SK-N-SH treated with all-trans-retinoic acid at 6 μM for 48 hours (cell line): ENCODE measurements at regions not wholly inside any gene's neighbourhood (a gene's known extent, or its start where the extent isn't known, plus 50 kb on each side); places are given as distances from the start of the nearest gene placed in this dataset.

Experiments
- ATAC-seq: fragments of 200-7000 bp; cut with Tn5 transposase; 3 replicates; pipeline ENCODE4 v1.9.1; 2020; ENCODE audit warnings: mild to moderate bottlenecking, moderate library complexity
- BACH2 ChIP-seq: fragments of 250-450 bp; sonication (Bioruptor Pico); IDR thresholded peaks from 2 replicates; pipeline ENCODE4 v1.9.0; 2021; ENCODE audit warnings: mild to moderate bottlenecking, borderline replicate concordance
- CSDC2 ChIP-seq: fragments of 250-450 bp; sonication (Bioruptor Pico); IDR thresholded peaks from 2 replicates; pipeline ENCODE4 v1.5.0; 2020; ENCODE audit warnings: mild to moderate bottlenecking, moderate library complexity
- ESRRG ChIP-seq: fragments of 250-450 bp; sonication (Bioruptor Pico); IDR thresholded peaks from 2 replicates; pipeline ENCODE4 v1.6.1; 2021; ENCODE audit warnings: mild to moderate bottlenecking
- GLIS3 ChIP-seq: fragments of 250-450 bp; sonication (Bioruptor Pico); IDR thresholded peaks from 2 replicates; pipeline ENCODE4 v1.5.0; 2020; ENCODE audit warnings: mild to moderate bottlenecking, moderate library complexity
- OSR1 ChIP-seq: fragments of 250-450 bp; sonication (Bioruptor Pico); IDR thresholded peaks from 2 replicates; pipeline ENCODE4 v1.8.0; 2022; ENCODE audit warnings: moderate library complexity, mild to moderate bottlenecking, inconsistent platforms
- PPARA ChIP-seq: fragments of 250-450 bp; sonication (Bioruptor Pico); IDR thresholded peaks from 2 replicates; pipeline ENCODE4 v1.5.0; 2020; ENCODE audit warnings: mild to moderate bottlenecking, borderline replicate concordance
- RARB ChIP-seq: fragments of 250-450 bp; sonication (Bioruptor Pico); IDR thresholded peaks from 2 replicates; pipeline ENCODE4 v1.8.0; 2021; ENCODE audit warnings: mild to moderate bottlenecking, moderate library complexity
- SNAI2 ChIP-seq: fragments of 250-450 bp; sonication (Bioruptor Pico); IDR thresholded peaks from 2 replicates; pipeline ENCODE4 v1.5.0; 2020; ENCODE audit warnings: mild to moderate bottlenecking, moderate library complexity
- TCF4 ChIP-seq: fragments of 250-450 bp; sonication (Bioruptor Pico); IDR thresholded peaks from 2 replicates; pipeline ENCODE4 v1.8.0; 2021; ENCODE audit warnings: mild to moderate bottlenecking, moderate library complexity, borderline replicate concordance
- TOX ChIP-seq: fragments of 250-450 bp; sonication (Bioruptor Pico); IDR thresholded peaks from 2 replicates; pipeline ENCODE4 v1.8.0; 2021; ENCODE audit warnings: mild to moderate bottlenecking, moderate library complexity, borderline replicate concordance
- ZC3H10 ChIP-seq: fragments of 250-450 bp; sonication (Bioruptor Pico); IDR thresholded peaks from 2 replicates; pipeline ENCODE4 v1.5.1; 2021; ENCODE audit warnings: mild to moderate bottlenecking, moderate library complexity
- ZFP3 ChIP-seq: fragments of 250-450 bp; sonication (Bioruptor Pico); IDR thresholded peaks from 2 replicates; pipeline ENCODE4 v1.5.0; 2020; ENCODE audit warnings: mild to moderate bottlenecking, moderate library complexity
- ZNF565 ChIP-seq: fragments of 450-650 bp; formaldehyde crosslinking; conservative IDR thresholded peaks from 2 replicates; pipeline ENCODE4 v1.5.0; 2020; ENCODE audit warnings: low read depth, mild to moderate bottlenecking, moderate library complexity
- ZNF70 ChIP-seq: fragments of 450-650 bp; formaldehyde crosslinking; IDR thresholded peaks from 2 replicates; pipeline ENCODE4 v1.5.0; 2020; ENCODE audit warnings: mild to moderate bottlenecking, moderate library complexity
- ZNF8 ChIP-seq: fragments of 450-650 bp; formaldehyde crosslinking; IDR thresholded peaks from 2 replicates; pipeline ENCODE4 v1.5.0; 2020; ENCODE audit warnings: mild to moderate bottlenecking, moderate library complexity
- TF ChIP-seq, protein P1 (sequence below): fragments of 250-450 bp; sonication (Bioruptor Pico); IDR thresholded peaks from 2 replicates; pipeline ENCODE4 v1.8.0; 2020; ENCODE audit warnings: mild to moderate bottlenecking, moderate library complexity, borderline replicate concordance
- TF ChIP-seq, protein P2 (sequence below): fragments of 250-450 bp; sonication (Bioruptor Pico); IDR thresholded peaks from 2 replicates; pipeline ENCODE4 v1.5.1; 2021; ENCODE audit warnings: mild to moderate bottlenecking, moderate library complexity
- TF ChIP-seq, protein P3 (sequence below): fragments of 250-450 bp; sonication (Bioruptor Pico); IDR thresholded peaks from 2 replicates; pipeline ENCODE4 v1.8.0; 2021; ENCODE audit warnings: low read depth, mild to moderate bottlenecking, moderate library complexity, borderline replicate concordance
- TF ChIP-seq, protein P4 (sequence below): fragments of 250-450 bp; sonication (Bioruptor Pico); IDR thresholded peaks from 2 replicates; pipeline ENCODE4 v1.5.1; 2020; ENCODE audit warnings: low read depth, mild to moderate bottlenecking, moderate library complexity
- TF ChIP-seq, protein P5 (sequence below): fragments of 250-450 bp; sonication (Bioruptor Pico); IDR thresholded peaks from 2 replicates; pipeline ENCODE4 v1.5.0; 2020; ENCODE audit warnings: mild to moderate bottlenecking, moderate library complexity

DNA sequence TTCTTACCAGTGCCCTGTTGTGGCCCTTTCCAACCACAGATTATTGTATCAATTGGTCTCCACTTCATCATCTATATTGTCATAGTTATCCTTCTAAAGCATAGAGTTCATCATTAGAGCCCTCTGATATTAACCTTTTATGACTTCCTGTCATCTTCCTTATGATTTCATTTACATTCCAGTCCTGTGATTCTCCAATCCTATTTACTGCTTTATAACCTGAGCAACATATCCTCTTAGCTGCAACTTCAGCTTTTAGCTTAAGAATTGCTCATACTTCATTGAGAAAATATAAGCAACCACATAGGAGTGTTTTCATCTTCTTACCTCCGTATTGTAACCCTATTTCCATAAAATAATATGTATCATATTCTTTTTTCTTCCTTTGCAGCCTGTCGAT lies 252.6 kb upstream of the CENPE start:
- ATAC-seq: no peak
- TF ChIP-seq ZNF565 (CRISPR knock-in tag) (no peak), CSDC2 (CRISPR knock-in tag) (no peak), BACH2 (CRISPR knock-in tag) (no peak), PPARA (no peak), RARB (CRISPR knock-in tag) (no peak), ZFP3 (no peak), SNAI2 (no peak)
- TF ChIP-seq, protein P1, sequence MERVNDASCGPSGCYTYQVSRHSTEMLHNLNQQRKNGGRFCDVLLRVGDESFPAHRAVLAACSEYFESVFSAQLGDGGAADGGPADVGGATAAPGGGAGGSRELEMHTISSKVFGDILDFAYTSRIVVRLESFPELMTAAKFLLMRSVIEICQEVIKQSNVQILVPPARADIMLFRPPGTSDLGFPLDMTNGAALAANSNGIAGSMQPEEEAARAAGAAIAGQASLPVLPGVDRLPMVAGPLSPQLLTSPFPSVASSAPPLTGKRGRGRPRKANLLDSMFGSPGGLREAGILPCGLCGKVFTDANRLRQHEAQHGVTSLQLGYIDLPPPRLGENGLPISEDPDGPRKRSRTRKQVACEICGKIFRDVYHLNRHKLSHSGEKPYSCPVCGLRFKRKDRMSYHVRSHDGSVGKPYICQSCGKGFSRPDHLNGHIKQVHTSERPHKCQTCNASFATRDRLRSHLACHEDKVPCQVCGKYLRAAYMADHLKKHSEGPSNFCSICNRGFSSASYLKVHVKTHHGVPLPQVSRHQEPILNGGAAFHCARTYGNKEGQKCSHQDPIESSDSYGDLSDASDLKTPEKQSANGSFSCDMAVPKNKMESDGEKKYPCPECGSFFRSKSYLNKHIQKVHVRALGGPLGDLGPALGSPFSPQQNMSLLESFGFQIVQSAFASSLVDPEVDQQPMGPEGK (CRISPR knock-in tag): no peak
- TF ChIP-seq, protein P2, sequence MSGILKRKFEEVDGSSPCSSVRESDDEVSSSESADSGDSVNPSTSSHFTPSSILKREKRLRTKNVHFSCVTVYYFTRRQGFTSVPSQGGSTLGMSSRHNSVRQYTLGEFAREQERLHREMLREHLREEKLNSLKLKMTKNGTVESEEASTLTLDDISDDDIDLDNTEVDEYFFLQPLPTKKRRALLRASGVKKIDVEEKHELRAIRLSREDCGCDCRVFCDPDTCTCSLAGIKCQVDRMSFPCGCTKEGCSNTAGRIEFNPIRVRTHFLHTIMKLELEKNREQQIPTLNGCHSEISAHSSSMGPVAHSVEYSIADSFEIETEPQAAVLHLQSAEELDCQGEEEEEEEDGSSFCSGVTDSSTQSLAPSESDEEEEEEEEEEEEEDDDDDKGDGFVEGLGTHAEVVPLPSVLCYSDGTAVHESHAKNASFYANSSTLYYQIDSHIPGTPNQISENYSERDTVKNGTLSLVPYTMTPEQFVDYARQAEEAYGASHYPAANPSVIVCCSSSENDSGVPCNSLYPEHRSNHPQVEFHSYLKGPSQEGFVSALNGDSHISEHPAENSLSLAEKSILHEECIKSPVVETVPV (CRISPR knock-in tag): no peak
- TF ChIP-seq, protein P3, sequence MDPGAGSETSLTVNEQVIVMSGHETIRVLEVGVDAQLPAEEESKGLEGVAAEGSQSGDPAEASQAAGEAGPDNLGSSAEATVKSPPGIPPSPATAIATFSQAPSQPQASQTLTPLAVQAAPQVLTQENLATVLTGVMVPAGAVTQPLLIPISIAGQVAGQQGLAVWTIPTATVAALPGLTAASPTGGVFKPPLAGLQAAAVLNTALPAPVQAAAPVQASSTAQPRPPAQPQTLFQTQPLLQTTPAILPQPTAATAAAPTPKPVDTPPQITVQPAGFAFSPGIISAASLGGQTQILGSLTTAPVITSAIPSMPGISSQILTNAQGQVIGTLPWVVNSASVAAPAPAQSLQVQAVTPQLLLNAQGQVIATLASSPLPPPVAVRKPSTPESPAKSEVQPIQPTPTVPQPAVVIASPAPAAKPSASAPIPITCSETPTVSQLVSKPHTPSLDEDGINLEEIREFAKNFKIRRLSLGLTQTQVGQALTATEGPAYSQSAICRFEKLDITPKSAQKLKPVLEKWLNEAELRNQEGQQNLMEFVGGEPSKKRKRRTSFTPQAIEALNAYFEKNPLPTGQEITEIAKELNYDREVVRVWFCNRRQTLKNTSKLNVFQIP (CRISPR knock-in tag): no peak

DNA sequence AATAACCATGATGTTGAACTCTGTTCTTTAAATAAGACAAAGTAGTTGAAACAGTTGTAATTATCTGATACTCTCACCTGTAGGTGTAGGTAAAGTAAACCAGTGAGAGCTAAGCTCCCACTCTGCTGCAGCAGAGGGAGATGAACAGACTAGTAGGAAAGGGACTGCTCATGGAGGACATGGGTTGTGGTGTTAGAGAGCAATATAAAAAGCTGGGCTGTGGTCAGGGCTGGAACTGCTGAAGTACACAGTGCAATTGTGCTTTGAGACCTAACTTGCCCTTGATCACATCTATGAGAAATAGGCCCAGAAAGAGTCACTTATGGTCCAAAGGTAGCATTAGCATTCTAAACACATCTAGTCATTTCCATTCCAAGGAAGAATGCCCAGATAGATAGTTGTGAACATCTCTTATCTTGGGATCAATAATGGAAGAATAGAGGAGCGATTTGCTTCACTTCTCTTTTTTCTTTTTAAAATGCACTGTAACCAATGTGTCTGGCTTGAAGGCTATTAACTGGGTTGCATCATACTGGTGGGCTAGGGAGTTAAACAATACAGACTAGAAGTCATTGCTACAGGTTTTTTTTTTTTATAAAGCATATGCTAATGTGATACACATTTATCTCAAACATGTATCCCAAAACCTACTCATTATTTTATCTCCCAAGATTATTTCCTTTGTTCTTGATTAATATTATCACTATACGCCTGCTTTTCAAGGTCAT lies 251.3 kb upstream of the CENPE start:
- TF ChIP-seq TOX (CRISPR knock-in tag) (no peak), OSR1 (no peak), SNAI2 (no peak), GLIS3 (CRISPR knock-in tag) (no peak), ZC3H10 (CRISPR knock-in tag) (no peak), CSDC2 (CRISPR knock-in tag) (no peak), RARB (CRISPR knock-in tag) (no peak), ZNF70 (CRISPR knock-in tag) (no peak), ZNF8 (CRISPR knock-in tag) (no peak), TCF4 (CRISPR knock-in tag) (no peak), ESRRG (no peak)
- TF ChIP-seq, protein P4, sequence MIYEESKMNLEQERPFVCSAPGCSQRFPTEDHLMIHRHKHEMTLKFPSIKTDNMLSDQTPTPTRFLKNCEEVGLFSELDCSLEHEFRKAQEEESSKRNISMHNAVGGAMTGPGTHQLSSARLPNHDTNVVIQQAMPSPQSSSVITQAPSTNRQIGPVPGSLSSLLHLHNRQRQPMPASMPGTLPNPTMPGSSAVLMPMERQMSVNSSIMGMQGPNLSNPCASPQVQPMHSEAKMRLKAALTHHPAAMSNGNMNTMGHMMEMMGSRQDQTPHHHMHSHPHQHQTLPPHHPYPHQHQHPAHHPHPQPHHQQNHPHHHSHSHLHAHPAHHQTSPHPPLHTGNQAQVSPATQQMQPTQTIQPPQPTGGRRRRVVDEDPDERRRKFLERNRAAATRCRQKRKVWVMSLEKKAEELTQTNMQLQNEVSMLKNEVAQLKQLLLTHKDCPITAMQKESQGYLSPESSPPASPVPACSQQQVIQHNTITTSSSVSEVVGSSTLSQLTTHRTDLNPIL (CRISPR knock-in tag): no peak
- TF ChIP-seq, protein P5, sequence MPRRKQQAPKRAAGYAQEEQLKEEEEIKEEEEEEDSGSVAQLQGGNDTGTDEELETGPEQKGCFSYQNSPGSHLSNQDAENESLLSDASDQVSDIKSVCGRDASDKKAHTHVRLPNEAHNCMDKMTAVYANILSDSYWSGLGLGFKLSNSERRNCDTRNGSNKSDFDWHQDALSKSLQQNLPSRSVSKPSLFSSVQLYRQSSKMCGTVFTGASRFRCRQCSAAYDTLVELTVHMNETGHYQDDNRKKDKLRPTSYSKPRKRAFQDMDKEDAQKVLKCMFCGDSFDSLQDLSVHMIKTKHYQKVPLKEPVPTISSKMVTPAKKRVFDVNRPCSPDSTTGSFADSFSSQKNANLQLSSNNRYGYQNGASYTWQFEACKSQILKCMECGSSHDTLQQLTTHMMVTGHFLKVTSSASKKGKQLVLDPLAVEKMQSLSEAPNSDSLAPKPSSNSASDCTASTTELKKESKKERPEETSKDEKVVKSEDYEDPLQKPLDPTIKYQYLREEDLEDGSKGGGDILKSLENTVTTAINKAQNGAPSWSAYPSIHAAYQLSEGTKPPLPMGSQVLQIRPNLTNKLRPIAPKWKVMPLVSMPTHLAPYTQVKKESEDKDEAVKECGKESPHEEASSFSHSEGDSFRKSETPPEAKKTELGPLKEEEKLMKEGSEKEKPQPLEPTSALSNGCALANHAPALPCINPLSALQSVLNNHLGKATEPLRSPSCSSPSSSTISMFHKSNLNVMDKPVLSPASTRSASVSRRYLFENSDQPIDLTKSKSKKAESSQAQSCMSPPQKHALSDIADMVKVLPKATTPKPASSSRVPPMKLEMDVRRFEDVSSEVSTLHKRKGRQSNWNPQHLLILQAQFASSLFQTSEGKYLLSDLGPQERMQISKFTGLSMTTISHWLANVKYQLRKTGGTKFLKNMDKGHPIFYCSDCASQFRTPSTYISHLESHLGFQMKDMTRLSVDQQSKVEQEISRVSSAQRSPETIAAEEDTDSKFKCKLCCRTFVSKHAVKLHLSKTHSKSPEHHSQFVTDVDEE (CRISPR knock-in tag): no peak
- TF ChIP-seq, protein P2 (CRISPR knock-in tag): no peak
- TF ChIP-seq, all 23 proteins: peak for 0
- ATAC-seq: no peak
